Nephron progenitor cell (in vitro differentiated cells): ENCODE measurements at regions not wholly inside any gene's neighbourhood (a gene's known extent, or its start where the extent isn't known, plus 50 kb on each side); places are given as distances from the start of the nearest gene placed in this dataset.

Source experiments
- DNase-seq: peaks from one replicate; pipeline ENCODE4 v3.0.0; 2021
- H3K27ac Mint-ChIP-seq: 2 replicates; pipeline ENCODE4 v1.8.0; 2021; ENCODE audit warnings: mild to moderate bottlenecking, moderate library complexity, mixed read lengths
- H3K27me3 Mint-ChIP-seq: 2 replicates; pipeline ENCODE4 v1.8.0; 2021; ENCODE audit warnings: mild to moderate bottlenecking, low read depth, mixed read lengths; ENCODE audit not compliant: poor library complexity
- H3K36me3 Mint-ChIP-seq: 2 replicates; pipeline ENCODE4 v1.8.0; 2021; ENCODE audit warnings: low read depth, mixed read lengths
- H3K4me1 Mint-ChIP-seq: 2 replicates; pipeline ENCODE4 v1.8.0; 2021; ENCODE audit warnings: mixed read lengths
- H3K4me3 Mint-ChIP-seq: 2 replicates; pipeline ENCODE4 v1.8.0; 2021; ENCODE audit warnings: mild to moderate bottlenecking, moderate library complexity, mixed read lengths
- H3K9me3 Mint-ChIP-seq: 2 replicates; pipeline ENCODE4 v1.8.0; 2021; ENCODE audit warnings: mild to moderate bottlenecking, moderate library complexity, mixed read lengths
- TF ChIP-seq, protein P1 (sequence below): fragments of 200-600 bp; sonication (generic); IDR thresholded peaks from 2 replicates; pipeline ENCODE4 v1.5.0; 2021; ENCODE audit warnings: antibody characterized with exemption

DNA sequence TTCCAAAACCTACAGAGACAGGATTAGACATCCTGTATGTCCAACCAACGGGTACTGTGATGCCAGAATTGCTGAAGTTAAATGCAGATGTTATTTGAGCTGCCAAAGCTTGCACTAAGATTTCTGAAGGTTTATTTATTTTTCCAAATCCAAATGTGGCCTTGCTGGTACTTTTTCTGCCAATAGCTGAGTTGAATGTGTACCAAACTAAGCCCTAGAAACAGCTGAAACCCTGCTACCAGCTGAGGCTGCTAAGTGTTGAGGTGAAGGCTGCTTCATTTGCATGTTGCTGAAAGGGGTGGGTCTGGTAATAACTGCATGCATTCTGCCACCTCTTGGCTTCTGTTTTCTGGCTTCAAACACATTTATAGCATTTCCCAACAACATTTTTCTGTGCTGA is 366.5 kb downstream of the FAT4 start:
- no peak overlapping the region for H3K27ac Mint-ChIP-seq
- no peaks in the 10 kb centered on the region for H3K27me3 Mint-ChIP-seq
- H3K4me3 Mint-ChIP-seq, result no peak overlapping the region
- no peaks in the 10 kb centered on the region for H3K9me3 Mint-ChIP-seq
- no peaks in the 10 kb centered on the region for H3K4me1 Mint-ChIP-seq
- no peaks in the 10 kb centered on the region for H3K36me3 Mint-ChIP-seq
- TF ChIP-seq, protein P1, sequence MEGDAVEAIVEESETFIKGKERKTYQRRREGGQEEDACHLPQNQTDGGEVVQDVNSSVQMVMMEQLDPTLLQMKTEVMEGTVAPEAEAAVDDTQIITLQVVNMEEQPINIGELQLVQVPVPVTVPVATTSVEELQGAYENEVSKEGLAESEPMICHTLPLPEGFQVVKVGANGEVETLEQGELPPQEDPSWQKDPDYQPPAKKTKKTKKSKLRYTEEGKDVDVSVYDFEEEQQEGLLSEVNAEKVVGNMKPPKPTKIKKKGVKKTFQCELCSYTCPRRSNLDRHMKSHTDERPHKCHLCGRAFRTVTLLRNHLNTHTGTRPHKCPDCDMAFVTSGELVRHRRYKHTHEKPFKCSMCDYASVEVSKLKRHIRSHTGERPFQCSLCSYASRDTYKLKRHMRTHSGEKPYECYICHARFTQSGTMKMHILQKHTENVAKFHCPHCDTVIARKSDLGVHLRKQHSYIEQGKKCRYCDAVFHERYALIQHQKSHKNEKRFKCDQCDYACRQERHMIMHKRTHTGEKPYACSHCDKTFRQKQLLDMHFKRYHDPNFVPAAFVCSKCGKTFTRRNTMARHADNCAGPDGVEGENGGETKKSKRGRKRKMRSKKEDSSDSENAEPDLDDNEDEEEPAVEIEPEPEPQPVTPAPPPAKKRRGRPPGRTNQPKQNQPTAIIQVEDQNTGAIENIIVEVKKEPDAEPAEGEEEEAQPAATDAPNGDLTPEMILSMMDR, result no peak
- DNase-seq, result no peak

DNA sequence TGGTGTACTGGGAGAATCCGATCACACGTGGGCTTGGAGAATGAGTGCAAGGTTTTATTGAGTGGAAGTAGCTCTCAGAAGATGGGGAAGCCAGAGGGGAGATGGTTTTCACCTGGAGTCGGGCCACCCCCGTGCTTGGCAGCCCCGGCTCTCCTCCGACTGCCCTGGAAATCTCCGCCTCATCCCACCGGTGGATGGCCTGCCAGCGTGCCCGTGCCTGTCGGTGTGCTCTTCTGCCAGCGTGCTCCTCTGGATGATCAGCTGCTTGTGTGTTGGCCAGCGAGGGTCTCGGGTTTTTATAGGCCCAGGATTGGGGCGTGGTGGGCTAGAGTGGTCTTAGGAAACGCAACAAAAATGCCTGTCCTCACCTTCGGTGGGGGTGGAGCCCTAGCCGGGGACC is 368.0 kb downstream of the FAT4 start:
- Mint-ChIP-seq H3K27ac (no peak overlapping the region), H3K36me3 (no peaks in the 10 kb centered on the region), H3K27me3 (no peaks in the 10 kb centered on the region), H3K4me3 (no peak overlapping the region), H3K4me1 (no peaks in the 10 kb centered on the region), H3K9me3 (no peaks in the 10 kb centered on the region)
- DNase-seq, result no peak
- TF ChIP-seq, protein P1, result no peak

DNA sequence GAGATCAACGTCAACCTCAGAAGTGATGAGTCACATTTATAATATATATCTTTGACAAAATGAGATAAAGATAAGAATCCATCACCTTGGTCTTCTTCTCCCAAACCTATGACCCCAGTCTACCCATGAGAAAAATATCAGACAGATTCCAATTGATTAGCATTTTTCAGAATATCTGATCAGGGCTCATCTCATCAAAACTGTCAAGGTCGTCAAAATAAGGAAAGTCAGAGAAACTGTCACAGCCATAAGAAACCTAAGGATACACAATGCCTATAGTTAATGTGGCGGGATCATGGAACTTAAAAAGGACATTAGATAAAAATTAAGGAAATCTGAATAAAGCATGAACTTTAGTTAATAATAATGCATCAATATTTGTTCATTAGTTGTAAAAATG is 374.1 kb downstream of the FAT4 start:
- TF ChIP-seq, protein P1, result no peak
- H3K27me3 Mint-ChIP-seq, result no peaks in the 10 kb centered on the region
- no peak for DNase-seq
- H3K4me1 Mint-ChIP-seq, result peaks cover 5% of the 10 kb centered on the region
- H3K36me3 Mint-ChIP-seq, result no peaks in the 10 kb centered on the region
- no peak overlapping the region for H3K4me3 Mint-ChIP-seq
- H3K9me3 Mint-ChIP-seq, result no peaks in the 10 kb centered on the region
- no peak overlapping the region for H3K27ac Mint-ChIP-seq

DNA sequence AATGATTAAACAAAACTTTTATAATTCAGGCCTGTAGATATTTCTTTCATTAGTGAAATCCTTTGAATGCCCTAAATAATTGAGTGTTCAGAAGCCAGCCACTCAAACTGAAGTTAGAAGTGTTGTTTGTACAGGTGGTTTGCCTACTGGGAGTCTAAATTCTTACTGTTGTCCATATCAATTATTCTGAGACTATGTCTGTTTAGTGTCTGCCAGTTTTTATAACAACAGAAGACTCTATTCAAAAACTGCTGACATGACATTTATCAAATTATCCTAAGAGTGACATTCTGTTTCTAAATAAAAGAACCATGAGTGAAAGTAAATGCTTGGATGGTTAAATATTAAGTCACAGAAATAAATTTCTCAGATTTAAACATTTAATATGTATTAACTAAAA is 375.1 kb downstream of the FAT4 start:
- H3K36me3 Mint-ChIP-seq, result no peaks in the 10 kb centered on the region
- H3K4me3 Mint-ChIP-seq, result no peak overlapping the region
- no peak overlapping the region for H3K27ac Mint-ChIP-seq
- H3K9me3 Mint-ChIP-seq, result no peaks in the 10 kb centered on the region
- peaks cover 5% of the 10 kb centered on the region for H3K4me1 Mint-ChIP-seq
- TF ChIP-seq, protein P1, result no peak
- DNase-seq, result no peak
- H3K27me3 Mint-ChIP-seq, result no peaks in the 10 kb centered on the region

DNA sequence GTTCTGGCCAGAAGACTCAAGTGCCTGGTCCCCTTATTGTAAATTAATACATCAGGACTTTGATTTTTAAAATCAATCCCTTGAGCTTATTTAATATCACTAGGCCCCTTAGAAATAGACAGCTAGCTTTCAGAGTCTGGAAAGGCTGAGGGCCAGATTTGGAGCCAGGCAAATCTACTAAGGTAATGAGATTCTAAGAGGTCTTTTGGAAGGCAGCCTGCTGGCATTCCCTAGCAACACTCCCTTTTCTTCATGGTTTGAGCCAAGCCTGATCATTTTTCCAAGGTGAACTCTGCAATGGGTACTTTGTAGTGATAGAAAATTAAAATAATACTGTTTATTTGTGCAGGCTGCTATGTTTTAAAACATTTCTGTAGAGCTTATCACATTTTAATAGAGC is 378.5 kb downstream of the FAT4 start:
- Mint-ChIP-seq H3K27me3 (no peaks in the 10 kb centered on the region), H3K27ac (no peak overlapping the region), H3K4me1 (peaks cover 5% of the 10 kb centered on the region), H3K9me3 (peaks cover 9% of the 10 kb centered on the region), H3K36me3 (no peaks in the 10 kb centered on the region), H3K4me3 (no peak overlapping the region)
- TF ChIP-seq, protein P1, result no peak
- DNase-seq, result no peak

DNA sequence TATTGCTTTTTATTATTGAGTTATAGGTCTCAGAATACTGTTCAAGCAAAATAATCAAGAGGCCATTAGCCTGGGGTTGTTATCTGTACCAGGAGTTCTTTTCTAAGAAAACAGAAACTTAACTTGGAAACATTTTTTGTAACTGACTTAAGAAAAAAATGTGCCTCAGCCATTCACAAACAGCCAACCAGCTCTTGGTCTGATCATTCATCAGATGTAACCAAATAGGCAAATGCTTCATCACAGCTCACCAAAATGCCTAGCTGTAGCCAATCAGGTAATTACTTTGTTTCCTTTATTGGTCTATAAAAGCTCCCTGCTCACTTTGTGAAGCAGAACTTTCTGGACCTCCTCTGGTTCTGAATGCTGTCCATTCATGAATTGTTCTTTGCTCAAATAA is 387.7 kb downstream of the FAT4 start:
- no peaks in the 10 kb centered on the region for H3K36me3 Mint-ChIP-seq
- TF ChIP-seq, protein P1, result no peak
- no peak for DNase-seq
- peaks cover 9% of the 10 kb centered on the region for H3K9me3 Mint-ChIP-seq
- peaks cover 4% of the 10 kb centered on the region for H3K27me3 Mint-ChIP-seq
- H3K27ac Mint-ChIP-seq, result no peak overlapping the region
- no peak overlapping the region for H3K4me3 Mint-ChIP-seq
- no peaks in the 10 kb centered on the region for H3K4me1 Mint-ChIP-seq
